Activated CD8-positive, alpha-beta T cell treated with anti-CD3 and anti-CD28 coated beads, Interleukin-2, amount 10 ng/mL, durations not matched to agents 7 days and 5 days (primary cell): ENCODE measurements at regions not wholly inside any gene's neighbourhood (a gene's known extent, or its start where the extent isn't known, plus 50 kb on each side); places are given as distances from the start of the nearest gene placed in this dataset.

Source experiments
- ATAC-seq: fragments of 150-1000 bp; cut with Tn5 transposase; one replicate; pipeline ENCODE4 v1.10.0; 2021; ENCODE audit warnings: moderate library complexity
- CTCF ChIA-PET: fragments of 350-600 bp; sonication (Branson Sonifier 250); formaldehyde crosslinking; loops from one replicate; lab custom pipeline; 2021; ENCODE audit warnings: antibody characterized with exemption; lab: Charles Lee
- POLR2A ChIA-PET: fragments of 350-600 bp; sonication (Branson Sonifier 250); formaldehyde crosslinking; loops from one replicate; lab custom pipeline; 2021; ENCODE audit warnings: antibody characterized with exemption; lab: Charles Lee
- DNase-seq: peaks from one replicate; pipeline ENCODE4 v3.0.0-alpha.2; 2020
- H3K27ac Mint-ChIP-seq: one replicate; pipeline ENCODE4 v1.8.0; 2021; ENCODE audit warnings: mild to moderate bottlenecking, mixed read lengths
- H3K27me3 Mint-ChIP-seq: one replicate; pipeline ENCODE4 v1.8.0; 2021; ENCODE audit warnings: low read depth, mixed read lengths
- H3K36me3 Mint-ChIP-seq: one replicate; pipeline ENCODE4 v1.8.0; 2021; ENCODE audit warnings: low read depth, mixed read lengths
- H3K4me1 Mint-ChIP-seq: one replicate; pipeline ENCODE4 v1.8.0; 2021; ENCODE audit warnings: low read depth, mixed read lengths
- H3K4me3 Mint-ChIP-seq: one replicate; pipeline ENCODE4 v1.8.0; 2021; ENCODE audit warnings: mild to moderate bottlenecking, mixed read lengths
- H3K9me3 Mint-ChIP-seq: one replicate; pipeline ENCODE4 v1.8.0; 2022; ENCODE audit warnings: mixed read lengths; ENCODE audit not compliant: insufficient read depth

- Mint-ChIP-seq H3K36me3 (no peaks in the 10 kb centered on the region), H3K9me3 (no peaks in the 10 kb centered on the region), H3K27ac (no peak overlapping the region), H3K4me3 (no peak overlapping the region), H3K4me1 (no peaks in the 10 kb centered on the region), H3K27me3 (no peaks in the 10 kb centered on the region)
- ChIA-PET POLR2A (no interaction called here), CTCF (interaction anchor here (0.7 kb wide), 1 partner anchor 11 kb away, joined by 3 read pairs; no protein-coding TSS in a partner anchor)
- DNase-seq (no peak), ATAC-seq (no peak)
Measured at GRCh38 chr7:132643302-132643701, 67.0 kb upstream of the PLXNA4 start.

DNA sequence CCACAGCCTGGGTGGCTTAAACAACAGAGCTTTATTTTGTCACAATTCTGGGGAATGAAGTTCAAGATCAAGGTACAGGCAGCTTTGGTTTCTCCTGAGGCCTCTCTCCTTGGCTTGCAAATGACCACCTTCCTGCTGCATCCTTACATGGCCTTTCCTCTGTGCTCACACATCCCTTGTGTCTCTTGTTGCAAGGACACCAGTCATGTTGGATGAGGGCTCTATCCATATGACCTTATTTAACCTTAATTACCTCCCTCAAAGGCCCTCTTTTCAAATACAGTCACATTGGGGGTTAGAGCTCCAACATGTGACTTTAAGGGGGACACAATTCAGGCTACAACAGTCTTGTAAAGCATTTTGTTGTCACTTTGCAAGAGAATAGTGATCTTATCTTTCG lies 65.0 kb upstream of the PLXNA4 start:
- Mint-ChIP-seq H3K4me1 (peaks cover 1% of the 10 kb centered on the region), H3K4me3 (no peak overlapping the region), H3K27me3 (no peaks in the 10 kb centered on the region), H3K36me3 (no peaks in the 10 kb centered on the region), H3K27ac (no peak overlapping the region), H3K9me3 (no peaks in the 10 kb centered on the region)
- DNase-seq, result no peak
- ChIA-PET POLR2A (no interaction called here), CTCF (interaction anchor here (0.9 kb wide), 1 partner anchor 461 kb away, joined by 3 read pairs; no protein-coding TSS in a partner anchor)
- ATAC-seq, result no peak

DNA sequence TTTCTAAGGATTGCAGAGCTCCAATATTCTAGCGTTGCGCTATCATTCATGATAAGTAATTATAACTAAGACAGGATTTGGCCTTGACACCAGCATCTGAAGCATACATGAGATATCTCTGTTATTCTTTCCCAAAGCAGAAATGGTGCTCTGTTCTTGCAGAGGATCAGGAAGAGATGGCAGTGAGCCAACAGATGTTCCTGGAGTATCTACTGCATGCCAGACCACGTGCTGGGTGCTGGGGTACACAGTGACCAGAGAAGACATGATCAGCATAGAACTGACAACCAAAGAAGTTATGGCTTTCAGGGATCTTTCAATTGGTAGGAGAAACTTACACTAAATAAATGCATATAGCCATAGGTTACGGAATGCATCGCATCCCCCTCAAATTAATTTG lies 63.7 kb upstream of the PLXNA4 start:
- no peak for DNase-seq
- no peaks in the 10 kb centered on the region for H3K9me3 Mint-ChIP-seq
- no peak overlapping the region for H3K27ac Mint-ChIP-seq
- ChIA-PET CTCF (interaction anchor here (1.1 kb wide), 1 partner anchor 9 kb away, joined by 3 read pairs; no protein-coding TSS in a partner anchor), POLR2A (no interaction called here)
- H3K4me1 Mint-ChIP-seq, result peaks cover 6% of the 10 kb centered on the region
- no peaks in the 10 kb centered on the region for H3K27me3 Mint-ChIP-seq
- H3K4me3 Mint-ChIP-seq, result no peak overlapping the region
- ATAC-seq, result no peak
- no peaks in the 10 kb centered on the region for H3K36me3 Mint-ChIP-seq

GRCh38 chr7:132638000-132638399 lies 61.7 kb upstream of the PLXNA4 start:
- Mint-ChIP-seq H3K9me3 (no peaks in the 10 kb centered on the region), H3K4me1 (peaks cover 6% of the 10 kb centered on the region), H3K27me3 (no peaks in the 10 kb centered on the region), H3K36me3 (no peaks in the 10 kb centered on the region), H3K4me3 (no peak overlapping the region), H3K27ac (no peak overlapping the region)
- ATAC-seq, result no peak
- DNase-seq, result no peak
- POLR2A ChIA-PET, result no interaction called here
- CTCF ChIA-PET, result interaction anchor here (1.1 kb wide), 1 partner anchor 16 kb away, joined by 3 read pairs; no protein-coding TSS in a partner anchor

DNA sequence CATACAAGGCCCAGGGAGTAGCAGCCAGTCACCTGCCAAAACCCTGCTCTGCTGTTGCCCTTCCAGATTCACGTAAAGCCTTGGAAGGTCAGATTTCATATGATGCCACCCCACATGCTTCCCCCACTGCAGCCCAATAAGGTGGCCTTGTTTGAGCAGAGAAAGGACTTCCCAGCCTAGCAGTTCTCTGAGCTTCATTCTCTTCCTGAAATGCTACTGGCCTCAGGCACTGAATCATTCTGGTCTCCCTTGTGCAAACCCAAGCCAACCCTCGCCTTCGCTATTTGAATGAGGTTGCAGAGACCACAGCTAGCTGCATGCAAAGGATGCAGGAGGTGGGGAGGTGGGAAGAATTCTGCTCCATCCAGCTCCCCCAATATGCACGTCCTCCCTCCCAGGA lies 60.3 kb upstream of the PLXNA4 start:
- POLR2A ChIA-PET, result interaction anchor here (0.6 kb wide), 1 partner anchor 26 kb away, joined by 3 read pairs; no protein-coding TSS in a partner anchor
- no peak overlapping the region for H3K27ac Mint-ChIP-seq
- peaks cover 6% of the 10 kb centered on the region for H3K4me1 Mint-ChIP-seq
- H3K36me3 Mint-ChIP-seq, result no peaks in the 10 kb centered on the region
- H3K4me3 Mint-ChIP-seq, result no peak overlapping the region
- CTCF ChIA-PET, result no interaction called here
- peaks cover 4% of the 10 kb centered on the region for H3K27me3 Mint-ChIP-seq
- no peak for ATAC-seq
- no peaks in the 10 kb centered on the region for H3K9me3 Mint-ChIP-seq
- no peak for DNase-seq

GRCh38 chr7:132635127-132635526 lies 58.9 kb upstream of the PLXNA4 start:
- ChIA-PET POLR2A (no interaction called here), CTCF (no interaction called here)
- no peak overlapping the region for H3K4me3 Mint-ChIP-seq
- H3K4me1 Mint-ChIP-seq, result peaks cover 6% of the 10 kb centered on the region
- H3K9me3 Mint-ChIP-seq, result no peaks in the 10 kb centered on the region
- peaks cover 5% of the 10 kb centered on the region for H3K27me3 Mint-ChIP-seq
- ATAC-seq (no peak), DNase-seq (no peak)
- H3K27ac Mint-ChIP-seq, result no peak overlapping the region
- H3K36me3 Mint-ChIP-seq, result no peaks in the 10 kb centered on the region

DNA sequence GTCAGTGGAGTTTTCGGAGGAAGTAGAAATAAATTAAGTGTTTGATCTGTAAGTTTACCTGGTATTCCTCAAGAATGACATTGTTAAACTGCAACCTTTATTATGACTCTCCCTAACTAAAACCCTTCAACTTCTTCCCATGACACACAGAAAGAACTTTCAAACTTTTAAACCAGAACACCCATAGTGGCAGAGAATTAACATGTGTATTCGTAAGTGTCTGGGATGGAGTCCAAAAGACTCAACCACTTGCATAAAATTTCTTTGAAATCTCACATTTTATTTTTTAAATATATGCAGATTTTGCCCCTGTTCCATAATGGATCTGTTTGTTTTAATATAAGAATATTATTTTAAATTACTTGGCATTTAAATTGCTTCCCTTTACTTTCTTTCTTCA lies 54.6 kb upstream of the PLXNA4 start:
- no peak overlapping the region for H3K4me3 Mint-ChIP-seq
- ChIA-PET CTCF (no interaction called here), POLR2A (no interaction called here)
- no peak for DNase-seq
- no peak for ATAC-seq
- peaks cover 1% of the 10 kb centered on the region for H3K4me1 Mint-ChIP-seq
- H3K9me3 Mint-ChIP-seq, result no peaks in the 10 kb centered on the region
- no peaks in the 10 kb centered on the region for H3K36me3 Mint-ChIP-seq
- peaks cover 12% of the 10 kb centered on the region for H3K27me3 Mint-ChIP-seq
- H3K27ac Mint-ChIP-seq, result no peak overlapping the region
